Suprapubic skin (tissue), 4 donors: ENCODE measurements at regions not wholly inside any gene's neighbourhood (a gene's known extent, or its start where the extent isn't known, plus 50 kb on each side); places are given as distances from the start of the nearest gene placed in this dataset.

Experiments
- DNase-seq, 2 donors: peaks; one replicate each; pipeline ENCODE4 v3.0.0-alpha.2; 2019; ENCODE audit warnings: low spot score in 2 of 2
- H3K27ac ChIP-seq: fragments of 200-600 bp; sonication (generic); one replicate; pipeline ENCODE4 v1.5.1; 2019
- H3K27me3 ChIP-seq: fragments of 200-600 bp; sonication (generic); one replicate; pipeline ENCODE4 v1.5.1; 2019
- H3K36me3 ChIP-seq: fragments of 200-600 bp; sonication (generic); one replicate; pipeline ENCODE4 v1.5.1; 2019
- H3K4me1 ChIP-seq: fragments of 200-600 bp; sonication (generic); one replicate; pipeline ENCODE4 v1.5.1; 2019
- H3K4me3 ChIP-seq: fragments of 200-600 bp; sonication (generic); one replicate; pipeline ENCODE4 v1.5.1; 2019; ENCODE audit warnings: mild to moderate bottlenecking
- H3K9me3 ChIP-seq: fragments of 200-600 bp; sonication (generic); one replicate; pipeline ENCODE4 v1.5.1; 2019
- CTCF ChIP-seq, 2 donors: fragments of 200-600 bp in 1 of 2; fragments of 450-650 bp in 1 of 2; sonication (generic) in 1 of 2; IDR thresholded peaks; one replicate each; pipeline ENCODE4 v1.5.1; 2016 to 2019; ENCODE audit warnings: antibody characterized with exemption in 2 of 2, mild to moderate bottlenecking in 1 of 2, moderate library complexity in 1 of 2
- EP300 ChIP-seq: sonication (generic); formaldehyde crosslinking; IDR thresholded peaks from one replicate; pipeline ENCODE4 v1.6.1; 2017; ENCODE audit warnings: antibody characterized with exemption
- POLR2A ChIP-seq, 2 donors: fragments of 450-650 bp; IDR thresholded peaks; one replicate each; pipeline ENCODE4 v1.6.1; 2017; ENCODE audit warnings: antibody characterized with exemption in 2 of 2, mild to moderate bottlenecking in 2 of 2, moderate library complexity in 2 of 2
- POLR2AphosphoS5 ChIP-seq, 3 donors: sonication (generic); formaldehyde crosslinking; IDR thresholded peaks; one replicate each; pipeline ENCODE4 v1.6.1; 2017; ENCODE audit warnings: antibody characterized with exemption in 3 of 3
- WGBS: methylation state at CpG from one replicate; pipeline ENCODE4 v1.1.5; 2018; 5-methylcytosine and 5-hydroxymethylcytosine counted together

- no peak for DNase-seq
- no peak for TF ChIP-seq EP300
- no peak for TF ChIP-seq POLR2AphosphoS5 (IDR thresholded peaks at IDR 0.05)
- no peak for TF ChIP-seq CTCF (IDR thresholded peaks at IDR 0.05)
- TF ChIP-seq POLR2A (IDR thresholded peaks at IDR 0.05) = no peak
- no peak overlapping the region for H3K4me3 ChIP-seq
- H3K27me3 ChIP-seq = no peaks in the 10 kb centered on the region
- H3K9me3 ChIP-seq = no peaks in the 10 kb centered on the region
- no peak overlapping the region for H3K27ac ChIP-seq
- no peaks in the 10 kb centered on the region for H3K4me1 ChIP-seq
- no peaks in the 10 kb centered on the region for H3K36me3 ChIP-seq
- WGBS = 100% methylated on average over 2 of the region's 2 CpGs
Observed at GRCh38 chr2:152240559-152241231, 65.1 kb upstream of the STAM2 start.

- H3K27ac ChIP-seq = no peak overlapping the region
Observed at GRCh38 chr2:152241948-152242729, 66.6 kb upstream of the STAM2 start.

GRCh38 chr2:152242787-152243472 is 67.4 kb upstream of the STAM2 start:
- H3K27me3 ChIP-seq = peaks cover 3% of the 10 kb centered on the region
- H3K4me3 ChIP-seq = no peak overlapping the region
- DNase-seq = no peak
- H3K36me3 ChIP-seq = no peaks in the 10 kb centered on the region
- 90% methylated on average over 3 of the region's 3 CpGs for WGBS
- TF ChIP-seq POLR2AphosphoS5 (IDR thresholded peaks at IDR 0.05) (no peak), POLR2A (IDR thresholded peaks at IDR 0.05) (no peak), EP300 (no peak), CTCF (IDR thresholded peaks at IDR 0.05) (no peak)
- no peaks in the 10 kb centered on the region for H3K9me3 ChIP-seq
- no peaks in the 10 kb centered on the region for H3K4me1 ChIP-seq
- no peak overlapping the region for H3K27ac ChIP-seq

More at GRCh38 chr2:152241948-152242729, 66.6 kb upstream of the STAM2 start:
- H3K4me3 ChIP-seq = no peak overlapping the region
- H3K27me3 ChIP-seq = no peaks in the 10 kb centered on the region
- no peaks in the 10 kb centered on the region for H3K36me3 ChIP-seq
- H3K9me3 ChIP-seq = no peaks in the 10 kb centered on the region
- H3K4me1 ChIP-seq = no peaks in the 10 kb centered on the region
- DNase-seq = no peak
- 63% methylated on average over 4 of the region's 4 CpGs for WGBS
- TF ChIP-seq POLR2A (IDR thresholded peaks at IDR 0.05) (no peak), CTCF (IDR thresholded peaks at IDR 0.05) (no peak), POLR2AphosphoS5 (IDR thresholded peaks at IDR 0.05) (no peak), EP300 (no peak)

GRCh38 chr2:152243761-152244640 is 68.4 kb upstream of the STAM2 start:
- no peak for DNase-seq
- H3K27me3 ChIP-seq = peaks cover 5% of the 10 kb centered on the region
- H3K4me1 ChIP-seq = no peaks in the 10 kb centered on the region
- WGBS = 74% methylated on average over 8 of the region's 8 CpGs
- H3K36me3 ChIP-seq = no peaks in the 10 kb centered on the region
- no peaks in the 10 kb centered on the region for H3K9me3 ChIP-seq
- H3K4me3 ChIP-seq = no peak overlapping the region
- no peak overlapping the region for H3K27ac ChIP-seq
- TF ChIP-seq POLR2AphosphoS5 (IDR thresholded peaks at IDR 0.05) (no peak), CTCF (IDR thresholded peaks at IDR 0.05) (no peak), POLR2A (IDR thresholded peaks at IDR 0.05) (no peak), EP300 (no peak)
